HG02884 (cell line): ENCODE measurements at regions not wholly inside any gene's neighbourhood (a gene's known extent, or its start where the extent isn't known, plus 50 kb on each side); places are given as distances from the start of the nearest gene placed in this dataset.
"Not testable (repeated sequence)": the region's sequence is repeated elsewhere in the genome, so short reads cannot be mapped to it uniquely, and the experiment has no call there.

ENCODE experiments used
- ATAC-seq: cut with Tn5 transposase; IDR thresholded peaks from one replicate; pipeline ENCODE4 v1.9.1; 2021; ENCODE audit warnings: mild to moderate bottlenecking, moderate library complexity; ENCODE audit not compliant: unreplicated experiment

DNA sequence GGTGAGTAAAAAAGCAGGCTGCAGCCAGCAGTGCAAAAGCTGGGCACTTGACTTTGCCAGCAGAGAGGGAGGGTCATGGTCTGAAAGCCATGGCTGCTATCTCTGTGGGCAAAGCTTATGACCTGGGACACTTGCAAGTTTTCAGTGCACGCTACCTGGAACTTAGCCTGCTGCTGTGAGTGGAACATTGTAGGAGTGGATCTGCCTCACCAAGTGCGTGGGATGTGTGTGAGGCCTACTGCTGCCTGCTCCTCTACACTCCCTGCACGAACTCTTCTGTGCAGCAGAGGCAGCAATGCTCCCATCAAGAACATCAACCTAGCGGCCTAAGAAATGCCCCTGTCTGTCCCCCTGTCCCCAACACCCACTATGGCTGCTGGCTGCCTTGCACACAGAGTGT lies 344.1 kb upstream of the REG3G start:
- ATAC-seq, result no peak

DNA sequence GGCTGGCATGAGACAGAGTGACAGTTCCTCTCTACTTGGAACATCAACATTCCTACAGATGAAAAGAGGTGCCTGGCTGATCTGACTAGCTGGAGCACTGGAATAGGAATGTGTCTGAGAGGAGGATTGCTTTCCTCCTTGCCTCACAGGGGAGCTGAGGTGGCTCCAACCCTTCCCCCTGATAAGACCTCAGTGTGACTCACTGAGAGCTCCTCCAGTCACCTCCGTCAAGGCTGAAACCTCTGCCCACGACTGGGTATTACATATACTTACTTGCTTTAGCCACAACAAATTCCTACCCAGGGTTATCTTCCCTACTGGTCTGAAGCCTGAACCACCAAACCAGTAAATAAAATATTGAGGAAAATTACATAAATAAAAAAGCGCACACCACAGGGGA lies 342.7 kb upstream of the REG3G start:
- ATAC-seq, result no peak

GRCh38 chr2:78686625-78687153 lies 338.8 kb upstream of the REG3G start:
- no peak for ATAC-seq

DNA sequence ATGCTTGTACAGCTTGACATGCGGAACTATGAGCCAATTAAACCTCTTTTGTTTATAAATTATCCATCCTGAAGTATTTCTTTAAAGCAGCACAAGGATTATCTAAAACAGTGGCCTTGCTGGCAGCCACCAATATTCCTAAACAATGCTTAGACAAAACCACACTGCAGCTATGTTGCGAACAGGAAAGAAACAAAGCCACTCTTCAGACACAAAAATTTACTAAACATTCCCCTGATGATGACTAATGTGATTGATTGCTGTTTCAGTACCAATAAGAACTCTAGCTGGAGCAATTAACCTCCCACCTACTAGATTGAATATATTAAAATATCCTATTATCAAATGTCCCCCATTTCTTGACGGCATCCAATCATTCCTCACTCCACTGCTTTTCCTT lies 325.8 kb upstream of the REG3G start:
- ATAC-seq, result no peak

GRCh38 chr2:78701546-78701945 lies 324.0 kb upstream of the REG3G start:
- ATAC-seq, result no peak

- ATAC-seq, result no peak
These were observed 317.6 kb upstream of the REG3G start for GRCh38 chr2:78707776-78708386.

DNA sequence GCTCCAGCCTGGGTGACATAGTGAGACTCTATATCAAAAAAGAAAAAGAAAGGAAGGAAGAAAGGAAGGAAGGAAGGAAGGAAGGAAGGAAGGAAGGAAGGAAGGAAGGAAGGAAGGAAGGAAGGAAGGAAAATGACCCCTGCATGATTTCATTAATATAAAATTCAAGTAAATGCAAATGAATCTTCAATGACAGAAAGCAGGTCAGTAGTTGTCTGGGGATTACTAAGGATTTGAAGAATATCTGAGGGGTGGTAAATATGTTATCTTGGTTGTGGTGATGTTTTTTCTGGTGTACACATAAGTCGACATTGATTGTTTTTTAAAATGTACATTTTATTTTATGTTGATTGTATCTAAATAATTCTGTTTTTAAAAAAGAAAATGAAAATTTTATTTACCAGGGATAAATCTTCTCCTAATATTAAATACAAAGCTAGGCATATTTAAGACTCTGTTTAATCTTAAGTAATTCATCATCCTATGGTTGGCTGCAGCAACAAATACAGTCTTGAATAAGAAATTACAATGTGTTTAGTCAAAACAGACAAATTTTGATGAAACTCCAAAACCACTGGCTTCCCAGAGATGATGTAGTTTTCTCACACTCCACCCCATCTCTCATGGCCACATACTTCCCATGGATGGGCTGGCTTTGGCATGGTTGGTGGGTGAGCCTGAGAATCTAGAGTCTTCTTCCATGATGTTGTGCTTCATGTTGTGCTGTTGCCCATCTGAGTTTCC lies 314.7 kb upstream of the REG3G start:
- ATAC-seq, result no peak

DNA sequence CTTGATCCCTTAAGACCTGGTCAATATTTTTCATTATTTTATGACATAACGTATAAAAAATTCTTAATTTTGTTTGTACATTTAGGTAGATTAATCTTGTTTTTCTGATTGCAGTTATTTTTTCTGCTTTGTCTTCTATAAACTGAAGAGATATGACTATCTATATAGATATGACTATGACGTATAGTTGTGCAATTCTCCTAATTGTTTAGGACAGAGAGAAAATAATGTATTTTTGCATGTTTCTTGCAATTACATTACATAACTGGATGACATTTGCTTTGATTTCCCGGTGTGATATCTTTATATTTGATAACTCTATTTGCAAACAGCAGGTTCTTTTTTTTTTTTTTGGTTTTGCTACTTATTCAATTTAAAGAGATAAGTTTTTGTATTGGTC lies 310.2 kb upstream of the REG3G start:
- no peak for ATAC-seq

DNA sequence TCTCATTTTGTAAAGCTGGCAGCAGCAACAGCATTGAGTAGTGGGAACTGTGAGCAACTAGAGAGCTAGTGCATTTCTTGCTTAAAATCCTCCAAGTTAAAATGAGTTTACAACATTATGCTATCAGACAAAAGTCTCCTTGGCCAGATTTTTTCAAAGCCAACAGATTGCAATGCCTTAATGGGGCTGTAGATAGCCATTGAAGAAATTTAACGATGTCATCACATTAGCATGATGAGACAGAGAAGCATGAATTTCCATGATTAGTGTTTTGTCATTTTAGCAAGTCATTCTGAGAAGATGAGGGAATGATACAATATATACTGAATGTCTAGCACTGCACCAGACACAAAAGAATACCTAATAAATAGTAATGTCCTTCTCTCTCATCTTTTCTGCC lies 307.5 kb upstream of the REG3G start:
- ATAC-seq, result no peak

- ATAC-seq, result no peak
These were observed 307.0 kb upstream of the REG3G start for GRCh38 chr2:78718473-78718872.

- no peak for ATAC-seq
These were observed 304.0 kb upstream of the REG3G start for GRCh38 chr2:78721355-78722033.

DNA sequence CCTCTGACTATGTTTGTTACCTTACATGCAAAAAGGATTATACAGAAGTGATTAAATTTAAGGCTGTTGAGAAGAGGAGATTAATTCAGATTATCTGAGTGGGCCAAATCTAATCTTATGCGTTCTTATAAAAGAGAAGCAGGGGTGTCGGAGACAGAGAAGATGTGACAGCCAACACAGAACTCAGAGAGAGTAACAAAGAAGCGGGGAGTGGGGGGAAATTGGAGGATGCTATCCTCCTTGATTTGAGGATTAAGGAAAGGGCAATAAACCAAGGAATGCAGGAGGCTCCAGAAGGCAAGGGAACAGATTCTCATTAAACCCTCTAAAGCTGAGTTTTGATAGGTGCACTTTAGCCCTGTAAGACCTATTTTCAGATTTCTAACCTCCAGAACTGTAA lies 291.3 kb upstream of the REG3G start:
- ATAC-seq, result no peak

GRCh38 chr2:78739282-78739681 lies 286.2 kb upstream of the REG3G start:
- no peak for ATAC-seq

DNA sequence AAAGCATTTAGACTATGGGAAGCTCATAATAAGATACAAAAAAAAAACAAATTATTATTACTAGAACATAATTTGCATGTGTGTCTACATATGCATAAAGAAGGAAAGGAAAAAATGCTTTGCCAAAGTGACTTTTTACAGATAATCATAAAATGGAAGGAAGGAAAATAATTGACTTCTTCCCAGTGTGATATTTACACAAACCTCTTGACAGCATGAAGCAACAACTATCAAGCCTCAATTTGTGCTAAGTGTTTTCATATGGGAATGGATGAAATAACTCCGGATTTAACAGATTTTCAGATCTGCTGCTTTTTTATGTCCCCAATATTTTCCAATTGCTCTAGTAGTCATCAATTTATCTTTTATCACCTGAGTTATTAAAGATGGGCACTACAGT lies 275.9 kb upstream of the REG3G start:
- ATAC-seq, result no peak

GRCh38 chr2:78750219-78750618 lies 275.3 kb upstream of the REG3G start:
- ATAC-seq, result no peak

GRCh38 chr2:78754930-78755329 lies 270.6 kb upstream of the REG3G start:
- no peak for ATAC-seq

DNA sequence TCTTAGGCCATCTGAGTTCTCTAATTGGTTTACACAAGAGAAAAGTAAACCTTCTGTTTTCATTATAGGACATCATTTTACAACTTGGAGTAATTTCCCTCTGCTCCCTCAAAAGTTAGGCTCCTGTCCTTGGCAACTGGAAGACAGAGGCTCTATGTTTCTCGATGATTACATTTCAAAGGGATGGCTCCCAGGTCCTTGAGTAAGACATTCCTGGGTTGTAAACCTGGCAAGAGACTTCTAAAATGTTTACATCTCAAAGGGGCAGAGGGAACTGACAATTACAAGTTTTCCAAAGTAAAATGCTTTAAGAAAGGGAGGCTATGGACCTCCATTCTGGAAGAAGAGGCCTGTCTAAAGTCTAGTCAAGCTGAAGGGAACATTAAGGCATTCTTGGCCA lies 268.3 kb upstream of the REG3G start:
- ATAC-seq, result no peak

DNA sequence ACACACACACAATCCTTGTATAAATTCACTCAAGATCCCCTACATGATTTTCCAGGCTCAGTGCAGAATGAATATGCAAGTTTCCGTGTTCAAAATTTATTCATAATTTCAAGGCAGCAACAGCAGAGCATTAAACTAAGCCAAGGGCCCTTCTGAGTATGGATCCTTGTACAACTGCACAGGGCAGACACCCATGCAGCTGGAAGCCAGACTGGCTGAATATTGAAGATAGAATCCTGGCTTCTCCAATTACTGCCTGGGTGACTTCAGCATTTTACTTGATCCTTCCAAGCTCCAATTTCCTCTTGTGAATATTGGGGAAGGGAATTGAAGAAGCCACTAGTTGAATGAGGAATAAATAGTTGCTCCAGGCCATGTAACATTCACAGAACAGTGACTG lies 267.9 kb upstream of the REG3G start:
- no peak for ATAC-seq

GRCh38 chr2:78758765-78759164 lies 266.7 kb upstream of the REG3G start:
- ATAC-seq, result not testable (repeated sequence)

DNA sequence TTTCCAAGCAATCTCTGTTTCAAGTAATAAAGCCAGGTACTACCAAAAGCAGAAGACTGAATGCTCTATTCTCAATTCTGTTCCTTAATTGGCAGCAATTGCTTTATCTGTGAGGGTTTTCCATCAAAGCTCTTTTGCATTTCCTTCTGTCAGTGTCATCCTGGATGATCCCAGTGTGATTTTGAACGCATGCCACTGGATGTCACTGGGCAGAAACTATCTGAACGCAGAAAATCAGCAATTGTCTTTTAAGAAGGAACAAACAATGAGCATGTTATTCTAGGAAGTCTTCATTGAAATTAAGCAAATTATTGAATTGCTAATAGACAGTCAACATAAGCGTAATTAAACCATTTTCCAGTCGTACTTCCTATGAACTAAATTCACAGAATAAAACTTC lies 259.0 kb upstream of the REG3G start:
- no peak for ATAC-seq

GRCh38 chr2:78768016-78768415 lies 257.5 kb upstream of the REG3G start:
- ATAC-seq, result no peak

DNA sequence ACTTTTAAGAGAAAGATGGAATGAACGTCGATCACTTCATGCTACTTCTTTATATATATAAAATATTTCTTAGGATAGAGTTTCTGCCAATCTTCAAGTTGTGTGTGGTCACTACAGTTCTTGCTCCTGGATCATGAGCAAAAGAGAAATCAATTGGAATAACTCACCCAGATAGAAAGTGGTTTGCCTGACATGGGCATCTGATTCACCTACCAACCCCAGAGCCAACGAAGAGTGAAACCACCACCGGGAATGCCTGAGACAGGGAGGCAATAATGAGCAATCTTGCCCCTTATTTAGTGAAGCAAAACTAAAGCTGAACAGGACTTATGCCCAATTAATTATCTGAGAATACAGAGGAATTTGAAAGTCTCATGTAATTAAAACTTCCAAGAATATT lies 250.2 kb upstream of the REG3G start:
- ATAC-seq, result no peak
